D341Med (cell line): ENCODE measurements at regions not wholly inside any gene's neighbourhood (a gene's known extent, or its start where the extent isn't known, plus 50 kb on each side); places are given as distances from the start of the nearest gene placed in this dataset.

ENCODE experiments used
- DNase-seq: peaks from one replicate; pipeline ENCODE4 v3.0.0; 2012; ENCODE audit warnings: low spot score

DNA sequence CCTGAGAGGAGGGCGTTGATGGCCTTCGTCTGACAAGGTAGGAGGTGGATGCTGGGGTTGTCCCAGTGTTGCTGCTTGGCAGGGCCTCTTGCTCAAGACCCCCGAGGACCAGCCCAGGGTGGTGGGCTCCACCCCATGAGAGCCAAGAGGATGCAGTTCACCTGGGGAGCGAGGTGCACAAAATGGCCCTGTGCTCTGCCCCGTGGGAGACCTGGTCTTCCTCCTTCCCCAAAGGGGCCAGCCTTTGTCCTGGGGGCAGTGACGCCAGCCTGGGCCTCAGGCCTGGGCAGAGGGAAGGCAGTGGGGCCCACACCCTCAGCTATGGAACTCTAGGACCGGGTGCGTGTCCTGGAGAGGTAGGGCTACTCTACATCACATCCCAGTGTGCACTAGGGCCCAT lies 1233.3 kb downstream of the TBC1D22A start:
- DNase-seq, result no peak

DNA sequence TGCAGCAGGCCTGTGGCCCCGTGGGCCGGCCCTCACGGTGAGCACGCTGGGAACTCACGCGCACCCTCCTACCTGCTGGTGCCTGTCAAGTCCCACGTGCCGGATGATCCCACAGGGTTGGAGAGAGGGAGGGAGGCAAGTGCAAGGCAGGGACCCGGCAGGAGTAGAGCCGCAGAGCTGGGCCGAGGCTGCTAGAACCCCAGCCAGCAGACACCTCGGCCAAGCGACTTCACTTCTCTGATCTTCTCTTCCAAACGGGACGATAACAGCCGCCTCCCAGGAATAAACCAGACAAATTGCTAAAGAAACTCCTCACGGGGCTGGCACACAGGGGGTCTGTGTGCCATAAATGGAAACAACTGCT lies 1232.8 kb downstream of the TBC1D22A start:
- DNase-seq, result no peak

DNA sequence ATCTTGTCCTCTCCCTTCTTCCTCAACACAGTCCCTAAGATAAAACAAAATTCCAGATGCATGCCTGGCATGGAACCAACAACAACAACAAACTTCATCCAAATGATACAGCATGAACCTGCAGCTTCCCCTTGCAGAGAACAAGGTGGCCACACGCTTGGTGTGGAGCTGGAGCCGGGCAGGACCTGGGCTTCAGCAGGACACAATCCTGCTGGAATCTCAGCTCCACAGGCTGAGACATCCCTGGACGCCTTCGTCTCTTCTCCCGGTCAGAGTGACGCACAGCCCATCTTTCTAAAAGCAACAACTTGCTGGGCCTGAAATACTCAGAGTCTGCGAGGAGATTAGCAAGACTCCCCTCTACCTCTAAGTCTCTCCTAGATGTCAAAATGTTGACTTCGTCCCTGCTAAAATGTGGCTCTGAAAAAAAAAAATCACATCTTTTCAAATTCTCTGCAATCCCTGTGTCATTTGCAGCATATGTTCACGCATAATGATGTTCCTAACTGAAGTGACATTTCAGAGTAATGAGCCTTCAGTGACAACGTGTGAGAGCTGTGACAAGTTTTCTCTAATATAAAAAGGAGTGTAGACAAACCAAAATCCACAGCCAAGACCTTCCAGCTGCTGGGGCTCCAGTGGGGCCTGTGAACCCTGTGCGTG lies 1232.3 kb downstream of the TBC1D22A start:
- no peak for DNase-seq

DNA sequence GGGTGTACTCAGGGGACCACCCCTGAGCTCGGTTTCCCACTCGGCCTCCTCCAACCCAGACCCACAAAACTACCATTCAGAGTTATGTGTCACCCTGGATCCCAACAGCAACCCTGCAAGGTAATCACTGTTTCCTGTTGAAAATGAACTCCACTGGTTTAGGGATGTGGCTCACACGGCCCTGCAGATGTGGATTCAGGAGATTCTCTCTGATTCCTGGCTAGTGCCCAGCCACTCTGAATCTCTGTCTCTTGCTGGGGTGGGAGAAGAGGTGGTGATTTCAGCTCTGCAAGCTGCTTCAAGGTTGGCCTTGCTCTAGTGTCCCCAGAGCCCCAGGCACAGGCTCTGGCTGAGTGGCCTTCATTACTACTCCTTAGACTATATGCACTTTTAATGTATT lies 1231.6 kb downstream of the TBC1D22A start:
- no peak for DNase-seq

DNA sequence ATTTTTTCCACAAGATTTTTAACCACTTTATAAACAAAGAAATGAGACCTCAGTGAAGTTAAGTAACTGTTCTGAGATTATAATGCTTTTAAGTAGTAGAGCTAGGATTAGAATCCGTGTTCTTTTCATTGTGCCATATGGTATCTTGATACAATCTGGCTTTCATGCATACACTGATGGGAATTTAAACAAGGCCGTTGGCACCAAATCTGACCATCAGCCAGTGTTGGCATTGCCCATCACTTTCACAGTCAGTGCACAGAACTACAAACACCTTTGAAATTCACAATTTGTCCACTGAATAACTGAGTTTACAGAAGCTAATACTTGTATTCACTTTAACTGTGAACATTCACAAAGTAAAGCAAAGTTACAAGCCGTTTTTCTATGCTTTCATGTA lies 1228.0 kb downstream of the TBC1D22A start:
- no peak for DNase-seq

DNA sequence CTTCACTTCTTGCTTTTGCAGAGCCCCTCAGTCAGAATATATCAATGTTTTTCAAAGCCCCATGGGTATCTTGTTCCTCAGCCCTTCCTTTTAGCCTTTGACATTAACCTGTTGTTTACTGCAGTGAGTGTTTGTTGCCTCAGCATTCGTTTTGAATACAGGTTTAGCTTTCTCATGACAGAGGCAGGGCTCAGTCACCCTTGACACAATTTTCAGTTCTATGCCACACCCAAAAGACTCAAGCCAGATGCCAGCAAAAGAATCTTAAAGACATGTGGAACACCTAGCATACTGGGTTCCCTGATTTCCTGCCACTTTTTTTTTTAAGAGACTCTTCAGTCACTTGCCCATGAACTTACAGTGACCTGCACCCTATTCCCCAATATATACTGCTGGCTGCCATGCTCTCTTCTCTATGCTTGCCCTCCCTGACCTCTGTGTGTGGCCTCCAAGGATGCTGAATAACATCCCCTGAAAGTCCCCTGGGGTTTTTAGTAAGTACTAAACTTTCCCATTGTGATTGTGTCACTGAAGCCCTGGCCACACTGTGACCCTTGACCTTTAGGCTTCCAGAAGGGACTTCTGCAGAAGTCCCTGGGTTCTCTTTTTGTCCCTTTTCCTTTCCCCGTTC lies 1225.5 kb downstream of the TBC1D22A start:
- DNase-seq, result no peak

DNA sequence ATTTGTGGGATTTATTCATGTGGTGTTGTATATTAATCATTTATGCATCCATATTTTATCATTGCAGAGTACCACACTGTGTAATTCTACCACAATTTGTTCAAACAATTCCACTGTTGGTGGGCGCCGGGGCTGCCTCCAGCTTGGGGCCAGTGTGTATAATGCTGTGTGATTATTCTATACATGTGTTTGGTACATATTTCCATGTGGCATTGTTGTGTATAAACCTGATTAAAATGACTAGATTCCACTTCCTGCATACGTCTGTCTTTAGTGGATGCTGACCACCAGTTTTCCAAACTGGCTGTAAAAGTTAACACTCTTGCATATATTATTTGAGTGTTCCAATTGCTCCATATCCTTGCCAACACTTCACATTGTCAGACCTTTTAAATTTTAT lies 1213.8 kb downstream of the TBC1D22A start:
- no peak for DNase-seq

DNA sequence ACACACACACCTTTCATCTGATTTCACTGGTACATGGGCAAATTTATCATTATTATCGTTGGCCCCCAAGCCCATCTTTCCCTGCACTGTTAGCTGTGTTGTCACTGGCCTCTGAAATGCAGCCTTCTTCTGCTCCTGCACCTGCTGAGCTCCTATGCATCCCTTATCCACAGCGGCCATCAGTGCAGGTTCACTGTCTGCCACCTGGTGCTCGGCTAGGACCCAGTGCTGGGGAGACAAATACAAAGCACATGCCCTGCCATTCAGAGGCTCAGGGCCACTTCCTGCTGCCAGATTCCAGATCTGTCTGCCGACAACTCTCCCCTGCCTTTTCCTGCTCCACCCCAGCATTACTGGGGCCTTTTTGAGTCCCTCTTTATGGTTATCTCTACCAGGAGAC lies 1205.4 kb downstream of the TBC1D22A start:
- no peak for DNase-seq

DNA sequence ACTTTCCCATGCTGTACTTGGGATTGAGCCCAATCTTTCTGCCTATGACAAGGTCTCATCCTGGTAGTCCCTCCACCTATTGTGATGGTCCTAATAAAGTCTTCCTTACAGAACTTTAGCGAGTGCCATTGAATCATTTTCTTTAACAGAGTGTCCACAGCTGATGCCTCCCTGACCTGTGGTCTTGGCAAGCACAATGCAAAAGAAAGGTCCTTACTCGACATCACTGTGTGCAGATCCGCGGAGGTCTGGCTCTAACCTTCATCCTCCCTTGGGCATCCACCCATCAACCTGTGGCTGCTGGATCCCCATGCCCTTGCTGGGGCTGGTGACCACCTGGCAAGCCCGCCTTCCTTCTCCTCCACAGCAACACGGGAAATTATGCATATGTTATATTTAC lies 1203.9 kb downstream of the TBC1D22A start:
- no peak for DNase-seq

DNA sequence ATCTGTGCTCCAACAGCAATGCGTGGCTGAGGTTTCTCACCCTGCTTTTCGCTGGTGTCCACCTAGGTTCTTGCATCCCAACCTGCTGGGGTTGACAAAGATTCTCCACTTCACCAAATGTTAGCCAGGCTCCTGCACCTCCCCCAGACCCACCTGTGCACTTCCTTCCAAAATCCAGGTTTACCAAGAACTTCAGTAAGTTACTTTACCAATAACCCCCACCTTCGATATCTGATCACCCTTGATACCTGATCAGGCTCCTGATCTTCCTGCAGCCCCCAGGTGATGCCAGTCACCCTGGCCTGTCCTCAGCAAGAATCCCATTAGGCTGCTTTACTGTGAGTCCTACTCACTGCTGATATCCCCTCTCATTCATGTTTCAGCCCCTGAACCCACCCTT lies 1203.4 kb downstream of the TBC1D22A start:
- DNase-seq, result no peak

DNA sequence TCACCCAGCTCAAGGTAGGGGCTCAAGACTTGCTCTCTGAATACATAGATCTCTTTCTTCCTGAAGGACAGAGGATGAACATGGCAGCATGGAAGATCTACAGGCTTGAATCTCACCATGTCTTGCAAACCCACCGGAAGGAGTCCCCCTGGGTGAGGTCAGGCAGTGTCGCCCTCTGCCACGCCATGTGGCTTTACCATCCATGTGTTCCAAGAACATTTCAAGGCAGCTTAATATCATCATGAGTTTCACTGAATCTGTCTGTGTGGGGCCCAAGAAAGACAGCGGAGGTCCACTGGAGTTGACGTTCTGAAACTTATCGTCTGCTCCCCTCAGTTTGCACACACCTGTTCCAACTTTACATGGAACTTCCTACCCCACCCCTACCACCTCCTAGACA lies 1202.6 kb downstream of the TBC1D22A start:
- no peak for DNase-seq

DNA sequence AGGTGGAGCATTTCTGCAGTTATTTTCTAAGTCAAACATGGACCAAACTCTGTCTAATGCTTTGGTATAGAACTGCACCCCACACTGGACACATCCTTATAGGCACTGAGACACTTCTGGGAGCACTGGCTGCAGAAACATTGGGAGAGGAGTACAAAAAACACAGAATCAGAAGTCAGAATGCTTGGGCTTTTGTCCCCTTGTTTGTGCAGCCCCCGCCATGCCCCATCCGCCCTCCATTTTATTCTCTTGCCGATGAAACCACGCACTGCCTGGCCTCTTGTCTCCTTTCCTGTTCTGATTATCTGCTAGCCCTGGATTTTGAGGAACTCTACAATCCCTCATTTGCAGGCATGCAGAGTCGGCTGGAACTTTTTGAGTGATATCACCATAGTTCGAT lies 1201.2 kb downstream of the TBC1D22A start:
- DNase-seq, result no peak

DNA sequence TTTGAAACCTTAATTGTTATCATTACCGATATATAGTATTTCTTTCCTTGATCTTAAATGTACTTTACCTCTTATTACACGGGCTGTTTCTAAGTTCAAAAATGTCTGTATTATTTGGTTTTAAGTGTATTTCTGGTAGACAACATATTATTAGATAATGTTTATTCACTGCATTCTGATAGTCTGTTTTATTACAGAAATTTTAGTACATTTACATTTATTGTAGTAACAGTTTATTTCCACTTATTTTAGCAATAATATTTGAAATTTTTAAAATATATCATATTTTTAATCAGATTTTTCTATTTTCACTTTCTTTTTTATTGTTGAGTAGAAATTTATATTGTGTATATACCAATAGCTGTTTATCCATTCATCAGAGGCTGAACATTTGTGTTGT lies 1195.2 kb downstream of the TBC1D22A start:
- DNase-seq, result no peak

DNA sequence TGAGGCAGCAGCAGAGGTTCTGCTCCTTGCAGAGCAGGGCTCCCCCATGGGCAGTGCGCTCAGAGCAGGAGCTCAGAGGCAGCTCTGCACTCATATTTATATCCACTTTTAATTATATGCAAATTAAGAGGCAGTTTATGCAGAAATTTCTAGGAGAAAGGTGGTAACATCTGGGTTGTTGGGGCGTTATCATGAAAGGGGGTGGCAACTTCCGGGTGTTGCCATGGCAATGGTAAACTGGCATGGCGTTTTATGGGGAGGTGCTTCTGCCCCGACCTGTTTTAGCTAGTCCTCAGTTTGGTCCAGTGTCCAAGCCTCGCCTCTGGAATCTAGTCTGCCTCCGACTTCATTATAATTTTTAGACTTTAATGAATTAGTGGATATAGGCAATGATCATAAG lies 1191.7 kb downstream of the TBC1D22A start:
- DNase-seq, result no peak

DNA sequence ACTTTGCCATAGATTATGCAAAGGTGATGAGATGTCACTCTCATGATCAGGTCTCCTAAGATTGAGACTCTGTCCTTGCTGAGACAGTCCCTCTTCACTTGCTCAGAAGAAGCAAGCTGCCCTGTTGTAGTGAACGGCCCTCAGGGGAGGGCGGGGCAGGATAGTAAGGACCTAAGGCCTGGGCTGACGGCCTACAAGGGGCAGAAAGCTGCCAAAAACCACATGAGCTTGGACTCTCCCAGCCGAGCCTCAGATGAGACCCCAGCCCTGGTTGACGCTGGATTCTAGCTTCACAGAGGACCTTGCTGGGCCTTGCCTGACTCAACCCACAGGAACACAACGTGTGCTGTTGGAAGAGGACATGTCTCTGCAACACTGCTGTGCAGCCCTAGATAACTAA lies 1182.5 kb downstream of the TBC1D22A start:
- DNase-seq, result no peak

DNA sequence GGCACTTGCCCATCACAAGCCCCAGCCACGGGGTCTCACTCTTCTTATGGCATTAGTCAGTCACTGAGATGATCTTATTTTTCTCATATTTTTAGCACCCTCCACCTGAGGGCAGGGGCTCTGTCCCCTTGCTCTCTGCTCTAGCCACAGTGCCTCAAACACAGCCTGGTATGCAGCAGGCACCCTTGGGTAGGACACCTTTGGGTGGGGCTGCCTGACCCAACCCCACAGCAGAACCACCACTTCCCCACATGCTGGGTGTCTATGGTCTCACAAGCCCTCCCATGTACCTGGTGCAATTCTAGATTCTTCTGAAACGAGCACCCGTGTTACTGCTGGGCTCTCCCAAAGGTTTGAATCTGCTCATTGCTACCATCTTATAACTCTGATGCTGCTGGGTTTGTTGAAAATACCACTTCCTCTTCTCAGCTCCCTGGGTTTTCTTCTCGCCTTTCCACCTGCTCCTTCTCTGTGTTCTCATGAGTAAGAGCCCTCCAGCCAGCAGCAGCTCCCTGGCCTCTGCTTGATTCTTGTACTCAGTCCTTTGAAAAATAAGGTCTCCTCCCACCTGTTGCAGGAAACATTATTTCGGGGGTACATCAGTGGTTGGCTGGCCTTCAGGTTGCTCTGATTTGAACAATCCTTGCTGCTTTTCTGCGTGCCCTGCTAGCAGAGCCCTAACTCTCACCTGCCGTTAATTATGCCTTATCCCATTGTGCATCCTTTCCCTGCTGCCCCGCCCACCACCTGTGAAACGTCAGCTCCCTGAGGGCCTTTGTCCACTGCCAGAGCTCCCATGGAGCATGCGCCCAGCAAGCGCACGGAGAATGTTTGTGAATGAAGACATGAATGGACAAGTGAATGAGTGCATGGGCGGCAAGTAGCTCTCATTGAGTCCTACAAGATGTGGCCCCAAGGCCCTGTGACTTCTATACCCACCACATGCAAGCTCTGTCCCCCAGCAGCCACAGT lies 1181.6 kb downstream of the TBC1D22A start:
- no peak for DNase-seq

DNA sequence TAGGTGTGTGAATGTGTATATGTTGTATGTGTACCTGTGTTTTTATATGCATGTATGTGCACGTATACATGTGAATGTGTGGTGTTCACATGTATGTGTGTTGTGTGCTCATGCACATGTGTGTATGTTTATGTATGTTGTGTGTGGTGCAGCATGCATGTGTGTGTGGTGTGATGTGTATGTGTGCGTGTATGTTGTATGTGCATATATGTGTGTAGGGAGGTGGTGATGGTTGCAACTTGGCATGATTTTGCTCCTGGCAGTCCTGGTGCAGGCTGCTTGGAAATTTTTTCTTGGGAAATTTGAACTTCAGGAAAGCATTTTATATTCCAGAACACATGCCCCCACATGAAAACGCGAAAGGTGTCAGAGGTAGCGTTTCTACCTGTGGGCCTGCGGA lies 1177.8 kb downstream of the TBC1D22A start:
- no peak for DNase-seq

DNA sequence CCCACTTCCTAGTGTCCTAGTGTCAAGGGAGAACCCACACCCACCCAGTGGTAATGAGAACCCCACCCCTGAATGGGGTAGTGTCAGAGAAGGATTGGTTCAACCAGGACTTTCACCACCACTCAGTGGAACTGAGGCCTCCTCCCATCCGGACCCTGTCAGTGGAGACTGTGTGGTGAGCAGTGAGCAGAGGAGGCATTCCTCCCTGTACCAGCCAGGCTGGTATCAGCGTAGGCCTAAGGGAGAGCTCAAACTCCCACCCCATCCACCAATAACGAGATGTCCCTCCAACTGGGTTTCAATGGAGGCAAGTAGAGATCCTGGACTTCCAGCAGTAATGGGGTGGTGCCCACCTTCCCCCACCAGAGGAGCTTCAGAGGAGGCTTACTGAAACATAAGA lies 1171.4 kb downstream of the TBC1D22A start:
- no peak for DNase-seq

DNA sequence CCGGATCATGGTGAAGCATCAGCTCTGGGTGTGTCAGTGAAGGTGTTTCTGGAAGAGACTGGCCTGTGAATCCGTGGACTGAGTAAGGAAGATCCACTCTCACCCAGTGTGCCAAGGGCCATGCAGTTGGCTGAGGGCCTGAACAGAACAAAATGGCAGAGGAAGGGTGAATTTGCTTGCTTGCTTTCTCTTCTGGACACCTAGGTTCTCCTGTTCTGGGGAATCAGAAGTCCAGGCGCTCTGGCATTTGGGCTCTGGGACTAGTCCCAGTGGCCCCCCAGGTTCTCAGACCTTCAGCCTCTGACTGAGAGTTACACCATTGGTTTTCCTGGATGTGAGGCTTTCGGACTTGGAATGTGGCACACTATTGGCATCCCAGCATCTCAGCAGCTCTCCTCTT lies 1170.8 kb downstream of the TBC1D22A start:
- DNase-seq, result no peak

DNA sequence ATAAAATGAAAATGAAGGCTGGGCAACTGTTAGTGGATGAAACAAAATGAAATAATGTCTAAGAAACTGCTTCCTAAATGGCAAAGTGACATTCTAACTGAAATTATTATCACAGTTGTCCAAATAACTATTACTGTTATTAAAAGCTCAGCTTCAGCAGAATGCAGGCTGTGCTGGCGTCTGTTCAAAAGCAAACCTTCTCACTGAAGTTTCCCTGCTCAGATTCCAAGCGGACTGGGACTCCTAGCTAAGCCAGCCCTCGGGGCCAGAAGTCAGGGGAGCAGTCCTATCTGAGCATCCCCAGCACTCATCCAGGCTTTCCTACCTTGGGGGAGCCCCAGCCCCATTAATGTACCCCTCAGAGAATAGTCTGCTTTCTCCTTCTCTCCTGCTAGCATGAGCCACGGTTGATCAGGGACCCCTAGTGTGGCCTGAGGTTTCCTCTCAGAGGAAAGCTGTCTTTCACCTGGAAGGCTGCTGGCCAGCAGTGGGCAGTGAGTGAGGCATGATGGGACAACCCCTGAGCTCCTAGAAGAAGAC lies 1167.3 kb downstream of the TBC1D22A start:
- DNase-seq, result no peak

DNA sequence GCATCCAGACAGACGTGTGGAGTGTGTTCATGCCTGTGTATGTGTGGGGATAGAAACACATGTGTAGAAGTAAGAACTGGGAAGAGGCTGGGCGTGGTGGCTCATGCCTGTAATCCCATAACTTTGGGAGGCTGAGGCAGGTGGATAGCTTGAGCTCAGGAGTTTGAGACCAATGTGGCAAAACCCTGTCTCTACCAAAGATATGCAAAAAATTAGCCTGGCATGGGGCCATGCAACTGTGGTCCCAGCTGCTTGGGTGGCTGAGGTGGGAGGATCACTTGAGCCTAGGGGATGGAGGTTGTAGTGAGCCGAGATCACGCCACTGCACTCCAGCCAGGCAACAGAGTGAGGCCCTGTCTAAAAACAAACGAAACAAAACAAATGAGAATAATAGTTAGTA lies 1166.6 kb downstream of the TBC1D22A start:
- DNase-seq, result no peak

DNA sequence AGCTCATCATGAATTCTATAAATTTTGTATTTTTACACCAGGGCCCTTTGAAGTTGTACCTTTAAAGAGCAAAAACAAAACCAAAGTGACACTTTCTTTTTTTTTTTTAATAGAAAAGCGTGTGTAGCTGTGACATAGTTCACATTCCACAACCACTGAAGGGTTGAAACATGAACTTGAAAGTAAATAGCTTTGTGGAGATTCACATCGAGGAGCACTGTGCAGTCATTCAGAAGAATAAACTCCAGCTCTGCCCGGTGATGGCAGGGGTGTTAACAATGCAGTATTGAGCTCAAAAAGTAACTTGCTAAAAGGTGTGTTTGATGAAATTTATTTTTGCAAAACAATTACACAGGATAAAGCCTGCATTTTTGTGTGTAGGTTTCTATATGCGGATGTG lies 1166.2 kb downstream of the TBC1D22A start:
- no peak for DNase-seq

DNA sequence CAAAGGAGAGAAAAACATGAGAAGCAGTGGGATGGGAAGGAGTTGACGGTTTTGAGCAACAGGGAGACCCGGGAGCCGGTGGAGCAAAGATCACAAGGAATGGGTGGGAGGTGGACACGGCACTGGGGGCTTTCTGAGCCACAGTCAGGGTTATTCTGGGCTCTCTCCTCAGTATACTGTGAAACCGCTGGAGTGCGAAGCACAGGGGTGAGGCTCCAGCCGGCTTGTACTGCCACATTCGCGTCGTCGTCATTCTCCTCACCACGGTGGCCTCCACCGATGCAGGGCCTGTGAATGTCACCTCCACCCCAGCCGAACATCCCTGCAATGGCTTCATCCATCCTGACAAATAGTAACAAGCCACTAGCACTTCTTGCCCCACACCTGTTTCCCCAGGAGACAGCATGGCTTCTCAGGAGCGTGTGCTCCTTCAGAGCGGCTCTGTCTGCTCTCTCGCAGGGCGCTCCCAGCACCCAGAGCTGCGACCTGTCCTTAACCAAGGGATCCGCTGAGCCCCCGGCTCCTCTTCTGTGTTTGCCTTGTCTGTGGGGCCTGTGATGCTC lies 1165.3 kb downstream of the TBC1D22A start:
- DNase-seq, result no peak
